GM21390 (cell line): ENCODE measurements at regions not wholly inside any gene's neighbourhood (a gene's known extent, or its start where the extent isn't known, plus 50 kb on each side); places are given as distances from the start of the nearest gene placed in this dataset.
A peak's percentile ranks its signal among the peaks of the same experiment; 100 is the strongest.

Experiments
- ATAC-seq: cut with Tn5 transposase; IDR thresholded peaks from one replicate; pipeline ENCODE4 v1.9.1; 2021; ENCODE audit not compliant: unreplicated experiment

GRCh38 chr12:125267114-125267513 lies 201.9 kb downstream of the AACS start:
- no peak for ATAC-seq

GRCh38 chr12:125269276-125269675 lies 204.0 kb downstream of the AACS start:
- no peak for ATAC-seq

GRCh38 chr12:125271892-125272291 lies 206.7 kb downstream of the AACS start:
- ATAC-seq = no peak

GRCh38 chr12:125272383-125272933 lies 207.2 kb downstream of the AACS start:
- no peak for ATAC-seq

GRCh38 chr12:125276567-125276966 lies 211.3 kb downstream of the AACS start:
- ATAC-seq = no peak

- ATAC-seq = no peak
Observed at GRCh38 chr12:125280482-125281377, 215.5 kb downstream of the AACS start.

- no peak for ATAC-seq
Observed at GRCh38 chr12:125282921-125283320, 217.7 kb downstream of the AACS start.

GRCh38 chr12:125283521-125283920 lies 218.3 kb downstream of the AACS start:
- ATAC-seq = no peak

GRCh38 chr12:125284087-125284486 lies 218.9 kb downstream of the AACS start:
- ATAC-seq = no peak

GRCh38 chr12:125284945-125285685 lies 219.9 kb downstream of the AACS start:
- ATAC-seq = no peak

GRCh38 chr12:125286005-125286727 lies 220.9 kb downstream of the AACS start:
- ATAC-seq = no peak

- peak; percentile 85 for ATAC-seq
Observed at GRCh38 chr12:125287155-125287847, 222.1 kb downstream of the AACS start.

GRCh38 chr12:125288931-125289928 lies 224.0 kb downstream of the AACS start:
- ATAC-seq = no peak

- no peak for ATAC-seq
Observed at GRCh38 chr12:125289970-125290369, 224.7 kb downstream of the AACS start.

- ATAC-seq = no peak
Observed at GRCh38 chr12:125292700-125293099, 227.5 kb downstream of the AACS start.

- ATAC-seq = no peak
Observed at GRCh38 chr12:125295550-125295949, 230.3 kb downstream of the AACS start.

- no peak for ATAC-seq
Observed at GRCh38 chr12:125296701-125297100, 231.5 kb downstream of the AACS start.

- no peak for ATAC-seq
Observed at GRCh38 chr12:125299840-125300239, 234.6 kb downstream of the AACS start.

GRCh38 chr12:125300249-125300648 lies 235.0 kb downstream of the AACS start:
- ATAC-seq = no peak
